ENCODE measurements at regions not wholly inside any gene's neighbourhood (a gene's known extent, or its start where the extent isn't known, plus 50 kb on each side); places are given as distances from the start of the nearest gene placed in this dataset.

DNA sequence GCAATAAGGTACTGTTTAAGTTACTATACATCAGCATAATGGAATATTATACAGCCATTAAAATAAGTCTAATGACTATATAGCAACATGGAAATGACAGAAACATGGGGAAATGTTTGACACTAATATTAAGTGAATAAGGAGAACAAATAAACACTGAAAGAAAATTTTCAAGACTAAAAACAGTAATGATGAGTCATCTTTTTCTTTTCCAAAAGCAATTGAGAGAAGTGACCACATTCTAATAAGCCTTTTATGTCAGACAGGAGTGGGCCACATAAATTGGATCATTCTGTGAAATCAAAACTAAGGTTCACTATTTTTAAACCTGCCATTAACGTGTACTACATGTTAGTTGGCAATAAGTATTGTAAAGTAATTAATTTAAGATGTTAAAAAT lies 187.5 kb downstream of the AHR start:
- no peak for DNase-seq

DNA sequence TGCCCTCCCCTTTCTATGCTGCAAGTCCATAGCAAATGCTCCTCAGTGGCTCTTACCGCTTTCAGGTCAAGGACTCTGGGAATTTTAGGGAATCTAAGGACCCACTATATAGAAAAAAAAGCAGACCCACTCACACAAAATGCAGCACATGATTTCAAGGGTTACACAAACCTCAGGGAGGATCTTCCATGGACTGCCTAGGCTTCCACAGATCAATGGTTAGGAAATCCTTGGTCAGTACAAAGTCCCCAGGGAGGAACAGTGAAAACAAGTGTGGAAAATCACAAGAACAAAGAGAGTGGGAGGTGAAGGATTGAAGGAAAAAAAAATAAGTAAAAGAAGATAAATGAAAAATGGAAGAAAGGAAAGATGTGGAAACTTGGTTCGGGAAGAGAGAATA lies 188.4 kb downstream of the AHR start:
- no peak for DNase-seq

- no peak for DNase-seq
Observed at GRCh38 chr7:17487343-17487742, 188.9 kb downstream of the AHR start.

DNA sequence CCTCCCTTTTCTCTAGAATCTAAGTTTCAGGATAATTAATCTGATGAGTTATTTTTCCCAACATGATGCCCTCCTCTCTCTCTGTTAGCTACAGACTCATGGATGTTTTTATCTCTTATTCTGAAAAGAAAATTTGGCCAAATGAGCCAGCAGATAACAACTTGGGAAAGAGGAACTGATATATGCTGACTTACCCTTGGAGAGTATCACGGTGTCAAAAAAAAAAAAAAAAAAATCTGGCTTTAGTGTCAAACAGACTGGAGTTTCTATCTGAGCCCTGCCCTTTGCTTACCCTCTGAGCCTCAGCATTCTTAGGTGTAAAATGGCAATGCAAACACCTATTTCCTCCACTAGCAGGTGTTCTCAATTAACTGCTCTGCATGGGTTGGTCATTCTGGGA lies 190.4 kb downstream of the AHR start:
- no peak for DNase-seq

- DNase-seq, result no peak
Observed at GRCh38 chr7:17489961-17490360, 191.5 kb downstream of the AHR start.

- DNase-seq, result no peak
Observed at GRCh38 chr7:17490825-17491224, 192.4 kb downstream of the AHR start.

GRCh38 chr7:17492437-17492836 lies 194.0 kb downstream of the AHR start:
- no peak for DNase-seq

- no peak for DNase-seq
Observed at GRCh38 chr7:17493446-17493845, 195.0 kb downstream of the AHR start.

DNA sequence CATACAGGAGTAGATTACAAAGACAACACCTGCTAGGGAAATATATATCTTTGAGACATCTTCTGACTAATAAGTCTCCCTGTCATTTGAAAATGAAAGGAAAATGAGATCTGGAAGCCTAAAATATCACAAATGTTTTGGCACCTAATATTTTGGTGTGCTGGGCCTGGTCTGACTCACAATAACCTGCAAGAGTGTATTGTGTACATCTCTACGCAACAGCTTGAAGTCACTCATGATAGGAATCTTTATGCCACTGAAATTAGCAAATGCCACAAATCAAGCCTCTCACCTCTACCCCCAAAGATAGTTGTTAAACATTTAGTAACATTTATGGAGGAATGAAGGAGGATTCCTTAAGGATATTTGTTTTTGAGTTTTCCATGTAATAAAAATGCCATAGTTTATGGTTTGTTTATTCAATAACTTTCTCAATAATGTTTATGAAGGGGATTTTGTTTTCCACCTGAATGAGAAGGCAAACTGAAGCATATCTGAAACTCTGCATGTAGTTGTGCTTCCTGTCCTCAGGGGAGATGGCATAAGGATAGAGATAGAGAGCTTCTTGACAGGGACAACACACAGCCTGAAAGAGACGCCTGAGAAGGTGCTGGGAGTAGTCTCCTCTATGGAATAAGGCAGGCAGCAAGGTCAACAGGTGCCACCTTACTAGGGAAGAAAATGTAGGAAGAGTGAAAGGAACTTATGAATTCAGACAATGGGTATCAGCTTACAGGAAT lies 197.4 kb downstream of the AHR start:
- no peak for DNase-seq

- no peak for DNase-seq
Observed at GRCh38 chr7:17497136-17497535, 198.7 kb downstream of the AHR start.

- DNase-seq, result no peak
Observed at GRCh38 chr7:17497549-17498167, 199.2 kb downstream of the AHR start.

GRCh38 chr7:17498230-17498629 lies 199.8 kb downstream of the AHR start:
- no peak for DNase-seq

- DNase-seq, result no peak
Observed at GRCh38 chr7:17500736-17501135, 202.3 kb downstream of the AHR start.

- DNase-seq, result no peak
Observed at GRCh38 chr7:17501441-17502212, 203.2 kb downstream of the AHR start.

GRCh38 chr7:17502213-17503060 lies 204.0 kb downstream of the AHR start:
- DNase-seq, result no peak

- DNase-seq, result no peak
Observed at GRCh38 chr7:17506095-17506494, 207.6 kb downstream of the AHR start.

- no peak for DNase-seq
Observed at GRCh38 chr7:17506596-17506995, 208.1 kb downstream of the AHR start.

GRCh38 chr7:17507717-17508116 lies 209.3 kb downstream of the AHR start:
- no peak for DNase-seq

DNA sequence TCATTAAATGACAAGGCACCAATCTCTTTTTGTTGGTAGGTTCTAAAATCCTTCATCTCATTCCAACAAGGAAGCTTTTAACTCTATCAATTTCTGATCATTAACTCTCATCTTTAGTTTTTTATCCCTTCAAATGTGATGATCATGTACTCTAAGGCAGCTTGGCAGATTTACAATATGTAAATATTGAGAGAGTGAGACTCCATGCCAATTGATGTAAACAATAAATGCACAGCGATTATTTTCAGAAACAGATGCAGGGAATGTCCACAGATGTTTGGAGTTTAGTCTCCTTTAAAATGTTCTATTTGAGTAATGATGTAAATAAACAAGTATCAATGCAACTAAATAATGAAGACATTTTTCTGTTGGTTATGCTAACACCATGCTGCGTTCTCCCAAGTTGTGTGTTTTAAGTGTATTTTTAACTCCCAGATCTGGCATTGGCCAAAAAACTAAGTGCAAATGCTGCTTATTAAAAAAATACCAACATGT lies 213.8 kb downstream of the AHR start:
- DNase-seq, result no peak

GRCh38 chr7:17516771-17517170 lies 218.3 kb downstream of the AHR start:
- no peak for DNase-seq

DNA sequence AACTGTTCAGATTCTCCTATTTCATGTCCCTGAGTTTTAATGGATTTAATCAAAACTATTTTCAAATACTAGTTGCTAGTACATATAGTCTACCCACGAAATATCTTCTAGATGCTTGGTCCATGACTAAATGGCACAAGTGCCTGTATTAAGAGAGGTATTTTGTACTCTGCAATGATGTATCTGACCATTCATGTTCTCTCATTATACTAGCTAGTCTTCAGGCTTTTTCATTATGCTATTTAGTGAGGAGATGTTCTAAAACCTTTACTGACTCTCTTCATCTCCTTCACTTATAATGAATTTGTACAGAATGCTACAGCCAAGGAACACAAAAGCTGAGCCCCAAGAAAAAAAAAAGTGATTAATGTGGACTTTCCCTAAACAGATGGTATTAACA lies 222.5 kb downstream of the AHR start:
- DNase-seq, result no peak

GRCh38 chr7:17521437-17521836 lies 223.0 kb downstream of the AHR start:
- no peak for DNase-seq

All from effector CD4-positive, alpha-beta T cell (primary cell).